ENCODE measurements at regions not wholly inside any gene's neighbourhood (a gene's known extent, or its start where the extent isn't known, plus 50 kb on each side); places are given as distances from the start of the nearest gene placed in this dataset.

DNA sequence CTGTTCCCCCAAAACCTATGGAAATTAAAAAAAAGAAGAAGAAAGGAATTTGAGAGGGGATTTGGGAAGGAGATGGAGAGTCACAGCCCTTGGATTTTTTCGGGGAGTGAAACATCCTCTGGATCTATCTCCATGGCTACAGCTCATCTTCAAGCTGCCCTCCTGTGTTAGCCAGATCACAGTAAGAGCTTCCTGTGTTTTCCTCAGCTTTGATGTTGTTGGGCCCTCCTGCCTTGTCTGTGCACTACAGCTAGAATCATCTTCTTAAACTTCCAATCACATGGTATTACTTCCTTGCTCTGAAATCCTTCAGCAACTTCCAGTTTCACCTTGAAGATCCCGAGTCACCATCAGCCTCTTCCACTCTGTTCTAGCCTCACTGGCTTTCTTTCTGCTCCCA is 207.8 kb upstream of the ZFP64 start:
- H3K9me3 ChIP-seq (ENCODE audit: control insufficient read depth, insufficient read depth, low read length): no peaks in the 10 kb centered on the region
- dilution Hi-C loops (cut with HindIII; ENCODE audit: low sequenced_read_pairs, unreplicated experiment) (no loop called here), intact Hi-C loops (cut with micrococcal nuclease) (no loop called here), in situ Hi-C loops (cut with MboI; ENCODE audit: low sequenced_read_pairs) (no loop called here)
- no TSS peak for BruUV-seq (replicated peaks)
- no peak overlapping the region for H4K5ac ChIP-seq (ENCODE audit: low read depth, low read length)
- no peak overlapping the region for H3K4me2 ChIP-seq (ENCODE audit: low read depth, low read length)
- no peak overlapping the region for H3K14ac ChIP-seq (replicated peaks; ENCODE audit: low read depth, low read length)
- no peak overlapping the region for H3K4ac ChIP-seq (ENCODE audit: low read depth, low read length)
- no peak overlapping the region for H2BK120ac ChIP-seq (ENCODE audit: low read depth, low read length)
- WGBS, 2 experiments (ENCODE audit: extremely low coverage in 2 of 2, insufficient read length in 1 of 2): 40% methylated on average over 1 of the region's 2 CpGs; no CpG with 5 or more reads in 1 of the 2 experiments
- no peak overlapping the region for H2BK15ac ChIP-seq (ENCODE audit: low read depth, low read length)
- H3K36me3 ChIP-seq (ENCODE audit: control insufficient read depth, insufficient read depth, low read length): no peaks in the 10 kb centered on the region
- DNase-seq: no peak
- H3K4me3 ChIP-seq (ENCODE audit: insufficient read depth, low read depth, low read length): no peak overlapping the region
- H2AK5ac ChIP-seq (ENCODE audit: low read depth, low read length): no peak overlapping the region
- no peak overlapping the region for H3K9ac ChIP-seq (ENCODE audit: low read depth, low read length)
- H3K27me3 ChIP-seq (ENCODE audit: control insufficient read depth, insufficient read depth, low read length): no peaks in the 10 kb centered on the region; the same call in 1 of the 2 replicates
- no peak overlapping the region for H2AFZ ChIP-seq (replicated peaks; ENCODE audit: low read length, poor library complexity)
- no peaks in the 10 kb centered on the region for H3K79me1 ChIP-seq (ENCODE audit: low read depth in 1 of 2, low read length in 2 of 2)
- H4K91ac ChIP-seq (ENCODE audit: insufficient read depth, low read depth, low read length): no peak overlapping the region
- no peak for ATAC-seq (ENCODE audit: low read depth)
- no peak overlapping the region for H2AK9ac ChIP-seq (replicated peaks; ENCODE audit: low read depth, low read length, poor library complexity)
- H4K20me1 ChIP-seq (ENCODE audit: insufficient read depth, low read length): no peaks in the 10 kb centered on the region
- no peak overlapping the region for H3K23ac ChIP-seq (ENCODE audit: low read depth, low read length)
- POLR2A ChIA-PET (ENCODE audit: unreplicated experiment): no interaction called here
- no peaks in the 10 kb centered on the region for H3K9me1 ChIP-seq (ENCODE audit: insufficient read depth, low read length)
- no peak overlapping the region for H4K8ac ChIP-seq (ENCODE audit: low read depth in 2 of 2, low read length in 2 of 2)
- no peaks in the 10 kb centered on the region for H3K4me1 ChIP-seq (ENCODE audit: control insufficient read depth, insufficient read depth, low read length)
- no peak overlapping the region for H2BK20ac ChIP-seq (ENCODE audit: low read depth, low read length)
- H3K56ac ChIP-seq (ENCODE audit: extremely low read depth, insufficient read depth, low read length): no peak overlapping the region
- H3K18ac ChIP-seq (ENCODE audit: low read depth, low read length): no peak overlapping the region
- CTCF ChIA-PET: no interaction called here
- H3K27ac ChIP-seq (ENCODE audit: insufficient read depth, low read length): no peak overlapping the region
- no peak overlapping the region for H2BK5ac ChIP-seq (ENCODE audit: low read depth, low read length, poor library complexity, severe bottlenecking)
- TF ChIP-seq, protein P1, sequence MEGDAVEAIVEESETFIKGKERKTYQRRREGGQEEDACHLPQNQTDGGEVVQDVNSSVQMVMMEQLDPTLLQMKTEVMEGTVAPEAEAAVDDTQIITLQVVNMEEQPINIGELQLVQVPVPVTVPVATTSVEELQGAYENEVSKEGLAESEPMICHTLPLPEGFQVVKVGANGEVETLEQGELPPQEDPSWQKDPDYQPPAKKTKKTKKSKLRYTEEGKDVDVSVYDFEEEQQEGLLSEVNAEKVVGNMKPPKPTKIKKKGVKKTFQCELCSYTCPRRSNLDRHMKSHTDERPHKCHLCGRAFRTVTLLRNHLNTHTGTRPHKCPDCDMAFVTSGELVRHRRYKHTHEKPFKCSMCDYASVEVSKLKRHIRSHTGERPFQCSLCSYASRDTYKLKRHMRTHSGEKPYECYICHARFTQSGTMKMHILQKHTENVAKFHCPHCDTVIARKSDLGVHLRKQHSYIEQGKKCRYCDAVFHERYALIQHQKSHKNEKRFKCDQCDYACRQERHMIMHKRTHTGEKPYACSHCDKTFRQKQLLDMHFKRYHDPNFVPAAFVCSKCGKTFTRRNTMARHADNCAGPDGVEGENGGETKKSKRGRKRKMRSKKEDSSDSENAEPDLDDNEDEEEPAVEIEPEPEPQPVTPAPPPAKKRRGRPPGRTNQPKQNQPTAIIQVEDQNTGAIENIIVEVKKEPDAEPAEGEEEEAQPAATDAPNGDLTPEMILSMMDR (conservative IDR thresholded peaks at IDR 0.05; ENCODE audit: low read depth, low read length): no peak

Measured in IMR-90 (cell line).